ENCODE measurements at regions not wholly inside any gene's neighbourhood (a gene's known extent, or its start where the extent isn't known, plus 50 kb on each side); places are given as distances from the start of the nearest gene placed in this dataset.

DNA sequence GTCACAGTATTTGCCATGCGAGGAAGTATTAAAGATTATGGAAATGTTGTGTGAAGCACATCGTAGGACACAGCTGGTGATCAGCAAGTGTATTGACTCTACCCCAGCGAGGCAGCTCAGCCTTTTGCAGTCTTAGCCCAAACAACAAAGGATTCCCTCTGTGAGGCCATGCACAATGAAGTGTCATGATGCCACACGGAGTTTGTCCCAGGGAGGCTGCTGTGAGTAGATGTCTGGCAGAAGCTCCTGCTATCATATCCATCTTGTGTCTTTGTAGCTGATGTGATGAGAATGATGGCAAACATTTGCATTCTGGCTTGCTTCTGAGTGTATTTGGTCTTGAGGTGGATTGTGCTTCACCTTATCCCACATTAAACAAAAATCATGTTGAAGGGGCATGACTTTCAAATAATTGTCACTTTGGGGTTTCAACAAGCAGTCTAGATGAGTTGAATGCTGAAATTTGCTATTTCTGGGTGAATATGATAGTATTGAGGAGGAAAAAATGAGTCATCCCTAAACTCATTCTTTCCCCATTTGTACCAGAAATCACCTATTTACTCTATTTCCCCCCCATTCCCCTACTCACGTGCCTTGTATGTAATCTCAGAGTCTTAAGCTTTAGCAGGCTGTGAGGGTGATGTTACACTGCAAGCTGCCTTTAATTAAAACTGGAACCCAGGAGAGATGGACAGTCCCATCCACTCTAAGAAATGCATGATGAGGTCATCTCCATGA lies 273.5 kb downstream of the RNF144A start (continued):
- TF ChIP-seq ZBTB7A (tag by site-specific recombination; IDR thresholded peaks at IDR 0.05; ENCODE audit: low read depth) (no peak), GLI4 (tag by site-specific recombination; IDR thresholded peaks at IDR 0.05) (no peak), ZBTB1 (tag by site-specific recombination; IDR thresholded peaks at IDR 0.05) (no peak)

DNA sequence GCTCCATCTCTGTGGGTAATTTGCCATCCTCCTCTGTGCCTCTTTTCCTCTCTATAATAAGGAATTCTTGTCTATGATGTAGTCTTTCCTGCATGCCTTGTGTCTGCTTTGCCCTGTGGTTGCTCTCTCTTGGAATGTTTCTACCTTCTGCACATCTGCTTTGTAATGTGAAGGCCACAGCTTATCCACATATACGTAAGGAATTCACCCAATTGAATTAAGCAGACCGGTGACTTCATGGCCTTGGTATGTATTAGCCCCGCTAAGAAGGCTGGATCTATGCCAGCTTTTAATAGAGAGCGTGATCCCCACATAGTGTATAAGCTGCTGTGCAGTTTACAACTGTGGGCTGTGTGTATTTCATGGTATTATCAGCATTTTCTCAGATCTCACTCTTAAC lies 274.7 kb downstream of the RNF144A start:
- POLR2A ChIA-PET = no interaction called here
- Histone ChIP-seq H3K4me1 (ENCODE audit: control insufficient read depth, insufficient read depth, low read length) (no peaks in the 10 kb centered on the region; the same call in 1 of the 2 replicates), H3K9me3 (ENCODE audit: control insufficient read depth, insufficient read depth, low read depth, low read length) (no peaks in the 10 kb centered on the region), H3K4me3 (ENCODE audit: low read depth, low read length) (no peak overlapping the region), H3K27ac (ENCODE audit: extremely low read depth, low read depth, low read length) (no peak overlapping the region), H3K36me3 (ENCODE audit: control insufficient read depth in 2 of 2, insufficient read depth in 1 of 2, low read length in 2 of 2) (no peaks in the 10 kb centered on the region)
- no peak for TF ChIP-seq ZNF514 (tag by site-specific recombination; IDR thresholded peaks at IDR 0.05)
- TF ChIP-seq ZNF292 (tag by site-specific recombination; IDR thresholded peaks at IDR 0.05; ENCODE audit: borderline replicate concordance, low read depth) = no peak
- no peak for TF ChIP-seq ZNF785 (tag by site-specific recombination; IDR thresholded peaks at IDR 0.05)
- TF ChIP-seq ZNF10 (tag by site-specific recombination; IDR thresholded peaks at IDR 0.05) = no peak
- TF ChIP-seq ZNF670 (tag by site-specific recombination; IDR thresholded peaks at IDR 0.05; ENCODE audit: low read depth) = no peak
- no peak for TF ChIP-seq ZNF280C (tag by site-specific recombination; IDR thresholded peaks at IDR 0.05)
- TF ChIP-seq ZNF654 (tag by site-specific recombination; IDR thresholded peaks at IDR 0.05; ENCODE audit: low read depth) = no peak
- TF ChIP-seq ZNF777 (tag by site-specific recombination; IDR thresholded peaks at IDR 0.05; ENCODE audit: borderline replicate concordance) = no peak
- TF ChIP-seq MYNN (tag by site-specific recombination; IDR thresholded peaks at IDR 0.05; ENCODE audit: borderline replicate concordance) = no peak
- no peak for TF ChIP-seq TRIM28 (IDR thresholded peaks at IDR 0.05; ENCODE audit: borderline replicate concordance, low read length)
- TF ChIP-seq ZNF274 (IDR thresholded peaks at IDR 0.05; ENCODE audit: low read length) = no peak
- no peak for TF ChIP-seq ZNF274 (tag by site-specific recombination; IDR thresholded peaks at IDR 0.05; ENCODE audit: borderline replicate concordance)
- CTCF ChIA-PET = interaction anchor here (1.6 kb wide), 1 partner anchor 12 kb away, joined by 7 read pairs; no protein-coding TSS in a partner anchor

- Histone ChIP-seq H3K4me3 (ENCODE audit: low read depth, low read length) (no peak overlapping the region), H3K4me1 (ENCODE audit: control insufficient read depth, insufficient read depth, low read length) (no peaks in the 10 kb centered on the region; the same call in 1 of the 2 replicates), H3K36me3 (ENCODE audit: control insufficient read depth in 2 of 2, insufficient read depth in 1 of 2, low read length in 2 of 2) (no peaks in the 10 kb centered on the region), H3K9me3 (ENCODE audit: control insufficient read depth, insufficient read depth, low read depth, low read length) (no peaks in the 10 kb centered on the region), H3K27ac (ENCODE audit: extremely low read depth, low read depth, low read length) (no peak overlapping the region)
- POLR2A ChIA-PET = no interaction called here
- TF ChIP-seq, protein P1, sequence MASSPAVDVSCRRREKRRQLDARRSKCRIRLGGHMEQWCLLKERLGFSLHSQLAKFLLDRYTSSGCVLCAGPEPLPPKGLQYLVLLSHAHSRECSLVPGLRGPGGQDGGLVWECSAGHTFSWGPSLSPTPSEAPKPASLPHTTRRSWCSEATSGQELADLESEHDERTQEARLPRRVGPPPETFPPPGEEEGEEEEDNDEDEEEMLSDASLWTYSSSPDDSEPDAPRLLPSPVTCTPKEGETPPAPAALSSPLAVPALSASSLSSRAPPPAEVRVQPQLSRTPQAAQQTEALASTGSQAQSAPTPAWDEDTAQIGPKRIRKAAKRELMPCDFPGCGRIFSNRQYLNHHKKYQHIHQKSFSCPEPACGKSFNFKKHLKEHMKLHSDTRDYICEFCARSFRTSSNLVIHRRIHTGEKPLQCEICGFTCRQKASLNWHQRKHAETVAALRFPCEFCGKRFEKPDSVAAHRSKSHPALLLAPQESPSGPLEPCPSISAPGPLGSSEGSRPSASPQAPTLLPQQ (tag by site-specific recombination; IDR thresholded peaks at IDR 0.05) = no peak
- TF ChIP-seq, protein P2, sequence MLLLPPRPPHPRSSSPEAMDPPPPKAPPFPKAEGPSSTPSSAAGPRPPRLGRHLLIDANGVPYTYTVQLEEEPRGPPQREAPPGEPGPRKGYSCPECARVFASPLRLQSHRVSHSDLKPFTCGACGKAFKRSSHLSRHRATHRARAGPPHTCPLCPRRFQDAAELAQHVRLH (tag by site-specific recombination; IDR thresholded peaks at IDR 0.05) = no peak
- TF ChIP-seq, protein P3, sequence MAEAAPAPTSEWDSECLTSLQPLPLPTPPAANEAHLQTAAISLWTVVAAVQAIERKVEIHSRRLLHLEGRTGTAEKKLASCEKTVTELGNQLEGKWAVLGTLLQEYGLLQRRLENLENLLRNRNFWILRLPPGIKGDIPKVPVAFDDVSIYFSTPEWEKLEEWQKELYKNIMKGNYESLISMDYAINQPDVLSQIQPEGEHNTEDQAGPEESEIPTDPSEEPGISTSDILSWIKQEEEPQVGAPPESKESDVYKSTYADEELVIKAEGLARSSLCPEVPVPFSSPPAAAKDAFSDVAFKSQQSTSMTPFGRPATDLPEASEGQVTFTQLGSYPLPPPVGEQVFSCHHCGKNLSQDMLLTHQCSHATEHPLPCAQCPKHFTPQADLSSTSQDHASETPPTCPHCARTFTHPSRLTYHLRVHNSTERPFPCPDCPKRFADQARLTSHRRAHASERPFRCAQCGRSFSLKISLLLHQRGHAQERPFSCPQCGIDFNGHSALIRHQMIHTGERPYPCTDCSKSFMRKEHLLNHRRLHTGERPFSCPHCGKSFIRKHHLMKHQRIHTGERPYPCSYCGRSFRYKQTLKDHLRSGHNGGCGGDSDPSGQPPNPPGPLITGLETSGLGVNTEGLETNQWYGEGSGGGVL (tag by site-specific recombination; IDR thresholded peaks at IDR 0.05) = no peak
- TF ChIP-seq ZNF114 (tag by site-specific recombination; IDR thresholded peaks at IDR 0.05) (no peak), ZNF560 (tag by site-specific recombination; IDR thresholded peaks at IDR 0.05; ENCODE audit: borderline replicate concordance) (no peak), ZNF658 (tag by site-specific recombination; IDR thresholded peaks at IDR 0.05) (no peak), ZIC2 (tag by site-specific recombination; IDR thresholded peaks at IDR 0.05) (no peak), ZNF223 (tag by site-specific recombination; IDR thresholded peaks at IDR 0.05) (no peak)
- CTCF ChIA-PET = interaction anchor here (0.7 to 1.2 kb wide), 2 partner anchors 10 to 1680 kb away, joined by 3 to 8 read pairs; no protein-coding TSS in a partner anchor
Measured at GRCh38 chr2:7193457-7193856, 276.2 kb downstream of the RNF144A start.
